Ascending aorta (tissue), 2 donors: ENCODE measurements at regions not wholly inside any gene's neighbourhood (a gene's known extent, or its start where the extent isn't known, plus 50 kb on each side); places are given as distances from the start of the nearest gene placed in this dataset.

Experiments used
- DNase-seq, 2 donors: peaks; one replicate each; pipeline ENCODE4 v3.0.0-alpha.2; 2019; ENCODE audit warnings: low spot score in 2 of 2
- H3K27ac ChIP-seq, 2 donors: fragments of 200-600 bp; sonication (generic); one replicate each; pipeline ENCODE4 v1.5.1; 2016 to 2017; ENCODE audit warnings: mild to moderate bottlenecking in 1 of 2
- H3K27me3 ChIP-seq: fragments of 200-600 bp; sonication (generic); one replicate; pipeline ENCODE4 v1.5.1; 2017
- H3K36me3 ChIP-seq, 2 donors: fragments of 200-600 bp; sonication (generic); one replicate each; pipeline ENCODE4 v1.5.1; 2016
- H3K4me1 ChIP-seq, 2 donors: fragments of 200-600 bp; sonication (generic); one replicate each; pipeline ENCODE4 v1.5.1; 2016 to 2017; ENCODE audit warnings: mild to moderate bottlenecking in 1 of 2
- H3K4me3 ChIP-seq, 2 donors: fragments of 200-600 bp; sonication (generic); one replicate each; pipeline ENCODE4 v1.5.1; 2016 to 2017; ENCODE audit warnings: mild to moderate bottlenecking in 1 of 2
- H3K9me3 ChIP-seq, 2 donors: fragments of 200-600 bp; sonication (generic); one replicate each; pipeline ENCODE4 v1.5.1; 2016
- intact Hi-C: fragments of 100-400 bp; cut with DNase I; formaldehyde crosslinking; loops from one replicate; pipeline ENCODE4 v1.15.1; 2023
- TF ChIP-seq, protein P1 (sequence below), 3 experiments: fragments of 200-600 bp in 2 of 3; fragments of 450-650 bp in 1 of 3; sonication (generic) in 2 of 3; IDR thresholded peaks; one replicate each; pipeline ENCODE4 v1.5.1; 2016 to 2019; ENCODE audit warnings: antibody characterized with exemption in 3 of 3, mild to moderate bottlenecking in 1 of 3, moderate library complexity in 1 of 3

DNA sequence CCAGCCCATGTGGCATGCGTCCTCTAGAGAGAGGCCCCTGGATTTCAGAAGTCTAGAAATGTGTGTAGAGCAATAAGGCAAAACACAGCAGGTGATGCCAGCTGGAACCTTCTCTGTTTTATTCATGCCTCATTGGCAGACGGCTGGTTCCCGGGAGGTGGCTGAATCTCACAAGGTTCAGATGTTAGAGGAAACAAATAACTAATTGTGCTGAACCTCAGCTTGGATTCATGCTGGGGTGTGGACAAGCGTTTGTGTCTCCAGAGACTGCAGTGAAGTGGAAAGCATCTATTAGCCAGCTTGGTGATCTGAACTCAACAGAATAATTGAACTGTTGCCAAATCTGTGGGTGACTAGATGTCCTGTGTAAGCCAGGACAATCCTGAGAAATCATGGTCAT is 131.1 kb upstream of the NR4A3 start:
- Histone ChIP-seq H3K27ac (no peak overlapping the region), H3K9me3 (no peaks in the 10 kb centered on the region), H3K36me3 (no peaks in the 10 kb centered on the region), H3K4me1 (no peaks in the 10 kb centered on the region), H3K27me3 (no peaks in the 10 kb centered on the region), H3K4me3 (no peak overlapping the region)
- intact Hi-C loops = no loop called here
- TF ChIP-seq, protein P1, sequence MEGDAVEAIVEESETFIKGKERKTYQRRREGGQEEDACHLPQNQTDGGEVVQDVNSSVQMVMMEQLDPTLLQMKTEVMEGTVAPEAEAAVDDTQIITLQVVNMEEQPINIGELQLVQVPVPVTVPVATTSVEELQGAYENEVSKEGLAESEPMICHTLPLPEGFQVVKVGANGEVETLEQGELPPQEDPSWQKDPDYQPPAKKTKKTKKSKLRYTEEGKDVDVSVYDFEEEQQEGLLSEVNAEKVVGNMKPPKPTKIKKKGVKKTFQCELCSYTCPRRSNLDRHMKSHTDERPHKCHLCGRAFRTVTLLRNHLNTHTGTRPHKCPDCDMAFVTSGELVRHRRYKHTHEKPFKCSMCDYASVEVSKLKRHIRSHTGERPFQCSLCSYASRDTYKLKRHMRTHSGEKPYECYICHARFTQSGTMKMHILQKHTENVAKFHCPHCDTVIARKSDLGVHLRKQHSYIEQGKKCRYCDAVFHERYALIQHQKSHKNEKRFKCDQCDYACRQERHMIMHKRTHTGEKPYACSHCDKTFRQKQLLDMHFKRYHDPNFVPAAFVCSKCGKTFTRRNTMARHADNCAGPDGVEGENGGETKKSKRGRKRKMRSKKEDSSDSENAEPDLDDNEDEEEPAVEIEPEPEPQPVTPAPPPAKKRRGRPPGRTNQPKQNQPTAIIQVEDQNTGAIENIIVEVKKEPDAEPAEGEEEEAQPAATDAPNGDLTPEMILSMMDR (IDR thresholded peaks at IDR 0.05) = no peak
- DNase-seq = no peak

DNA sequence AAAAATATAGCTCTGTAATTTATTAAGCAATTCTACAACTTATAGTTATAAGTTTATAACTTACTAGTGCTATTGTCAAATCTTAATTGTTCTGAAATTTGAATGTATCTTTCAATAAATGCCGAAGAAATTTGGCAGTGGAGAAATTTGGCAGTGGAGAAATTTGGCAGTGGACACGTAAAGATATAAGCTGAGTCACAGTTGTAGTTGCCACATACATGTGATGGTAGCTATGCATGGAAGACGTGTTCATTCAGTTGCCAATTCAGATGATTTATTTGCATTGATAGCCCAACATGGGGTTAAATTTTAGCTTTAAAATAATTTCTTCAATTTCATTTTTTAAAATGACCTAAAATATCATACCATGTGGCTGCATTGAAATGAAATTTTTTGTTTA is 127.8 kb upstream of the NR4A3 start:
- TF ChIP-seq, protein P1 (IDR thresholded peaks at IDR 0.05) = no peak
- DNase-seq = no peak
- H3K4me3 ChIP-seq = no peak overlapping the region
- no peak overlapping the region for H3K27ac ChIP-seq
- intact Hi-C loops = no loop called here
- no peaks in the 10 kb centered on the region for H3K4me1 ChIP-seq
- peaks cover 0 to 4% of the 10 kb centered on the region in 2 donors for H3K9me3 ChIP-seq
- no peaks in the 10 kb centered on the region for H3K27me3 ChIP-seq
- no peaks in the 10 kb centered on the region for H3K36me3 ChIP-seq

DNA sequence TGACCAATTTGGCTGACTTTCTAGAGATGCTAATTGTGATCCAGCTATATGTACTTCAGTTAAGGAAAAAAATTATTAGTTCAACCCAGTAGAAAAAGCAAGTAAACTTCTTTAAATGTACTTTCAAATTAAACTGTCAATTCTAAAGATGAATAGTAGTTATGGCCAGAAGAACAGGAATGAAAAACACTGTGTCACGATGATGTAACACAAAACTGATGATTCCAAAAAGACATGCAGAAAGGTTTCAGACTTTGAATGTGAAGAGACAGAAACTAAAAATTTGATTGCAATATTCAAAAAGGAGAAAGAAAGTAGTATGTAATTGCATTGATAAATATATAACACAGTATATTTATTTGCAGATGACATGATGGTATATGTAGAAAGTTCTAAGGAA is 127.3 kb upstream of the NR4A3 start:
- TF ChIP-seq, protein P1 (IDR thresholded peaks at IDR 0.05) = no peak
- H3K9me3 ChIP-seq = peaks cover 0 to 7% of the 10 kb centered on the region in 2 donors
- no peaks in the 10 kb centered on the region for H3K4me1 ChIP-seq
- no peak overlapping the region for H3K27ac ChIP-seq
- no peak for DNase-seq
- intact Hi-C loops = no loop called here
- no peaks in the 10 kb centered on the region for H3K27me3 ChIP-seq
- no peak overlapping the region for H3K4me3 ChIP-seq
- no peaks in the 10 kb centered on the region for H3K36me3 ChIP-seq

DNA sequence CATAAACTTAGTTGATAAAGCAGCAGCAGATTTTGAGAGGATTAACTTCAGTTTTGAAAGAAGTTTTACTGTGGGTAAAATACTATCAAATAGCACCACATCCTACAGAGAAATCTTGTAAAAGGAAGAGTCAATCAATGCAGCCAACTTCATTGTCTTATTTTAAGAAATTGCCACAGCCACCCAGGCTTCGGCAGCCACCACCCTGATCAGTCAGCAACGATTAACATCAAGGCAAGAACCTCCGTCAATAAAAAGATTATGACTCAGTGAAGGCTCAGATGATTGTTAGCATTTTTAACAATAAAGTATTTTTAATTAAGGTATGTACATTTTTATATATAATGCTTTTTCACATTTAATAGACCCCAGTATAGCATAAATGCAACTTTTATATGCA is 122.3 kb upstream of the NR4A3 start:
- no peak for DNase-seq
- H3K27me3 ChIP-seq = no peaks in the 10 kb centered on the region
- TF ChIP-seq, protein P1 (IDR thresholded peaks at IDR 0.05) = no peak
- H3K27ac ChIP-seq = no peak overlapping the region
- H3K4me3 ChIP-seq = no peak overlapping the region
- H3K36me3 ChIP-seq = no peaks in the 10 kb centered on the region
- H3K9me3 ChIP-seq = peaks cover 0 to 7% of the 10 kb centered on the region in 2 donors
- intact Hi-C loops = no loop called here
- no peaks in the 10 kb centered on the region for H3K4me1 ChIP-seq

DNA sequence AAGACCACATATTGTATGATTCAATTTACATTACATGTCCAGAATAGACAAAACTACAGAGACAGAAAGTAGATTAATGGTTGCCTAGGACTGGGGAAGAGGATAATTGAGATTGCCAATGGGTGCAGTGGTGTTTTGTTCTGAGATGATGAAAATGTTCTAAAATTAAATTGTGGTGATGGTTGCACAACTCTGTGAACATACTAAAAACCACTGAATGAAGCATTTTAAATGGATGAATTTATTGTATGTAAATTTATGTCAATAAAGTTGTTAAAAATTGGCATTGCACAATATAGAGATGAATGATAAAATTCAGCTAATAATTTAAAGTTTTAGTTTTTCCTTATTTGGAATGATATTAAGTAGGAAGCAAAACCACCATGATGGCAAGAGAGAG is 109.5 kb upstream of the NR4A3 start:
- TF ChIP-seq, protein P1 (IDR thresholded peaks at IDR 0.05) = no peak
- H3K27me3 ChIP-seq = no peaks in the 10 kb centered on the region
- no peak overlapping the region for H3K27ac ChIP-seq

DNA sequence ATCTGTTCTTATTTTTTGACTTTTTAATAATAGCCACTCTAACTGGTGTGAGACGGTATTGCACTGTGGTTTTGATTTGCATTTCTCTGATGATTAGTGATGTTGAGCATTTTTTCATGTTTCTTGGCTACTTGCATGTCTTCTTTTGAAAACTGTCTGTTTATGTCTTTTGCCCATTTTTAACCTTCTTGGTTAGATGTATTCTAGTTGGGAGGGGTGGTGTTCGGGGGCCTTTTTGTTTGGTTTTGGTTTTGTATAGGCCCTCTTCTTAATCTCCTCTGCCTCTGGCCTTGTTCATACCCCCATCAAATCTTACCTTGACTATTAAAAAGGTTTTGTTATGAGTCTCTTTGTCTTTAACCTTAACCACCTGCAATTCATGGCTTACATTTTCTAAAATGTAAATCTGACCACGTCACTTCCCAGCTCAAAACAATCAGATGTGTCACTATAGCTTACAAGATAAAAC is 107.8 kb upstream of the NR4A3 start:
- intact Hi-C loops = no loop called here
- TF ChIP-seq, protein P1 (IDR thresholded peaks at IDR 0.05) = no peak
- Histone ChIP-seq H3K4me3 (no peak overlapping the region), H3K27me3 (no peaks in the 10 kb centered on the region), H3K9me3 (no peaks in the 10 kb centered on the region), H3K36me3 (no peaks in the 10 kb centered on the region), H3K4me1 (no peaks in the 10 kb centered on the region), H3K27ac (no peak overlapping the region)
- DNase-seq = no peak

More for the DNA sequence above, 109.5 kb upstream of the NR4A3 start:
- no peaks in the 10 kb centered on the region for H3K9me3 ChIP-seq
- no peak overlapping the region for H3K4me3 ChIP-seq
- H3K4me1 ChIP-seq = no peaks in the 10 kb centered on the region
- no peak for DNase-seq
- intact Hi-C loops = no loop called here
- no peaks in the 10 kb centered on the region for H3K36me3 ChIP-seq
